H9 (cell line): ENCODE measurements at regions not wholly inside any gene's neighbourhood (a gene's known extent, or its start where the extent isn't known, plus 50 kb on each side); places are given as distances from the start of the nearest gene placed in this dataset.

Experiments used
- DNase-seq: peaks from one replicate; pipeline ENCODE4 v3.0.0-alpha.2; 2017
- H2AFZ ChIP-seq: one replicate; pipeline ENCODE4 v1.6.1; 2013; ENCODE audit warnings: mild to moderate bottlenecking, low read length, control low read depth, moderate library complexity
- H2AK5ac ChIP-seq: 2 replicates; pipeline ENCODE4 v1.6.1; 2013; ENCODE audit warnings: low read length, control low read depth, mixed read lengths; ENCODE audit not compliant: insufficient read length
- H2BK120ac ChIP-seq: one replicate; pipeline ENCODE4 v1.6.1; 2013; ENCODE audit warnings: low read depth, mild to moderate bottlenecking, low read length, control low read depth, inconsistent platforms; ENCODE audit not compliant: poor library complexity, severe bottlenecking
- H2BK12ac ChIP-seq: 2 replicates; pipeline ENCODE4 v1.6.1; 2013; ENCODE audit warnings: low read length, control low read depth, mixed read lengths, low read depth; ENCODE audit not compliant: insufficient read length
- H2BK15ac ChIP-seq: 2 replicates; pipeline ENCODE4 v1.6.1; 2013; ENCODE audit warnings: low read depth, low read length, control low read depth
- H2BK20ac ChIP-seq: one replicate; pipeline ENCODE4 v1.6.1; 2013; ENCODE audit warnings: low read depth, mild to moderate bottlenecking, low read length, control low read depth, inconsistent platforms; ENCODE audit not compliant: poor library complexity, severe bottlenecking
- H2BK5ac ChIP-seq: 2 replicates; pipeline ENCODE4 v1.6.1; 2013; ENCODE audit warnings: low read length, control low read depth, mixed read lengths; ENCODE audit not compliant: insufficient read length
- H3K14ac ChIP-seq: 2 replicates; pipeline ENCODE4 v1.6.1; 2013; ENCODE audit warnings: low read length, control low read depth; ENCODE audit not compliant: insufficient read depth
- H3K18ac ChIP-seq: 2 replicates; pipeline ENCODE4 v1.6.1; 2013; ENCODE audit warnings: low read depth, mild to moderate bottlenecking, mixed read lengths, low read length, control low read depth; ENCODE audit not compliant: insufficient read length
- H3K23ac ChIP-seq: 2 replicates; pipeline ENCODE4 v1.6.1; 2013; ENCODE audit warnings: low read length, control low read depth, mixed read lengths, low read depth; ENCODE audit not compliant: insufficient read length
- H3K23me2 ChIP-seq: 2 replicates; pipeline ENCODE4 v1.6.1; 2013; ENCODE audit warnings: low read depth, mild to moderate bottlenecking, mixed read lengths, low read length, control low read depth; ENCODE audit not compliant: insufficient read length, poor library complexity, severe bottlenecking
- H3K27ac ChIP-seq: 2 replicates; pipeline ENCODE4 v1.5.1; 2013; ENCODE audit warnings: low read length, control low read depth, mixed read lengths, low read depth; ENCODE audit not compliant: insufficient read length
- H3K27me3 ChIP-seq: 2 replicates; pipeline ENCODE4 v1.6.1; 2013; ENCODE audit warnings: low read length, control low read depth, inconsistent platforms; ENCODE audit not compliant: insufficient read depth
- H3K4ac ChIP-seq: 2 replicates; pipeline ENCODE4 v1.6.1; 2013; ENCODE audit warnings: low read depth, mild to moderate bottlenecking, control low read depth, inconsistent platforms, low read length, moderate library complexity
- H3K4me1 ChIP-seq: 2 replicates; pipeline ENCODE4 v1.6.1; 2013; ENCODE audit warnings: low read length, control low read depth, inconsistent platforms; ENCODE audit not compliant: insufficient read depth
- H3K4me2 ChIP-seq: 2 replicates; pipeline ENCODE4 v1.6.1; 2013; ENCODE audit warnings: low read length, control low read depth, mixed read lengths; ENCODE audit not compliant: insufficient read length, insufficient read depth
- H3K56ac ChIP-seq: 2 replicates; pipeline ENCODE4 v1.6.1; 2013; ENCODE audit warnings: low read depth, mild to moderate bottlenecking, mixed read lengths, low read length, control low read depth; ENCODE audit not compliant: insufficient read length
- H3K79me1 ChIP-seq: 2 replicates; pipeline ENCODE4 v1.6.1; 2013; ENCODE audit warnings: low read depth, mild to moderate bottlenecking, moderate library complexity, low read length, control low read depth, inconsistent platforms; ENCODE audit not compliant: insufficient read depth, poor library complexity, severe bottlenecking
- H3K79me2 ChIP-seq: 2 replicates; pipeline ENCODE4 v1.6.1; 2013; ENCODE audit warnings: low read length, control low read depth, inconsistent platforms; ENCODE audit not compliant: insufficient read depth
- H3K9ac ChIP-seq: 2 replicates; pipeline ENCODE4 v1.6.1; 2013; ENCODE audit warnings: low read length, control low read depth, mixed read lengths; ENCODE audit not compliant: insufficient read length; ENCODE audit errors: extremely low read depth
- H3K9me3 ChIP-seq: one replicate; pipeline ENCODE4 v1.6.1; 2013; ENCODE audit warnings: low read depth, low read length, inconsistent platforms; ENCODE audit not compliant: control insufficient read depth
- H3T11ph ChIP-seq: one replicate; pipeline ENCODE4 v1.6.1; 2013; ENCODE audit warnings: mild to moderate bottlenecking, low read length, control low read depth, inconsistent platforms
- H4K20me1 ChIP-seq: one replicate; pipeline ENCODE4 v1.6.1; 2013; ENCODE audit not compliant: control insufficient read depth, insufficient read length, insufficient read depth
- H4K5ac ChIP-seq: 2 replicates; pipeline ENCODE4 v1.6.1; 2013; ENCODE audit warnings: low read depth, mild to moderate bottlenecking, mixed read lengths, low read length, control low read depth; ENCODE audit not compliant: insufficient read length
- H4K8ac ChIP-seq: replicated peaks from 2 replicates; pipeline ENCODE4 v1.6.1; 2013; ENCODE audit warnings: low read length, control low read depth, mixed read lengths, low read depth; ENCODE audit not compliant: insufficient read length
- H4K91ac ChIP-seq: 2 replicates; pipeline ENCODE4 v1.6.1; 2013; ENCODE audit warnings: low read depth, mild to moderate bottlenecking, moderate library complexity, mixed read lengths, low read length, control low read depth; ENCODE audit not compliant: insufficient read length
- H3K27ac Mint-ChIP-seq, 3 experiments: 2 replicates in 2 of 3; 3 replicates in 1 of 3; pipeline ENCODE4 v1.8.0; 2020 to 2021; ENCODE audit warnings: mixed read lengths in 3 of 3, mild to moderate bottlenecking in 1 of 3, moderate library complexity in 1 of 3
- H3K27me3 Mint-ChIP-seq: 2 replicates; pipeline ENCODE4 v1.8.0; 2021; ENCODE audit warnings: low read depth, mild to moderate bottlenecking, moderate library complexity, mixed read lengths
- H3K36me3 Mint-ChIP-seq, 3 experiments: 2 replicates in 2 of 3; 3 replicates in 1 of 3; pipeline ENCODE4 v1.8.0; 2020 to 2021; ENCODE audit warnings: low read depth in 3 of 3, mixed read lengths in 3 of 3; ENCODE audit not compliant: insufficient read depth in 1 of 3
- H3K4me1 Mint-ChIP-seq, 2 experiments: 2 replicates each; pipeline ENCODE4 v1.8.0; 2020; ENCODE audit warnings: mixed read lengths in 2 of 2
- H3K4me3 Mint-ChIP-seq, 2 experiments: 2 replicates in 1 of 2; 3 replicates in 1 of 2; pipeline ENCODE4 v1.8.0; 2020 to 2021; ENCODE audit warnings: mild to moderate bottlenecking in 2 of 2, mixed read lengths in 2 of 2, moderate library complexity in 1 of 2
- H3K9me3 Mint-ChIP-seq, 2 experiments: 2 replicates in 1 of 2; 3 replicates in 1 of 2; pipeline ENCODE4 v1.8.0; 2020; ENCODE audit warnings: mild to moderate bottlenecking in 2 of 2, mixed read lengths in 2 of 2, moderate library complexity in 1 of 2
- WGBS: extraction: QIAGEN DNeasy Blood & Tissue Kit; methylation state at CpG from one replicate; pipeline ENCODE4 v1.1.7; 2013; ENCODE audit warnings: missing lambda C conversion rate, low lambda C conversion rate, mixed read lengths; ENCODE audit not compliant: insufficient read length; ENCODE audit errors: extremely low coverage; 5-methylcytosine and 5-hydroxymethylcytosine counted together
- TF ChIP-seq, protein P1 (sequence below): fragments of 200-600 bp; sonication (generic); conservative IDR thresholded peaks from 3 replicates; pipeline ENCODE4 v1.8.0; 2021; ENCODE audit warnings: antibody characterized with exemption, mild to moderate bottlenecking

- H3K23ac ChIP-seq = no peak overlapping the region
- H3K56ac ChIP-seq = no peak overlapping the region
- no peak overlapping the region for H3K9ac ChIP-seq
- H2BK120ac ChIP-seq = no peak overlapping the region
- no peaks in the 10 kb centered on the region for H3K9me3 ChIP-seq
- no peak overlapping the region for H4K5ac ChIP-seq
- no peak overlapping the region for H2BK20ac ChIP-seq
- H3K4me2 ChIP-seq = no peak overlapping the region
- Mint-ChIP-seq H3K27me3 (no peaks in the 10 kb centered on the region), H3K9me3 (no peaks in the 10 kb centered on the region), H3K36me3 (peaks cover 0 to 7% (median 1%) of the 10 kb centered on the region in 3 experiments; a peak in 4 of 7 replicates), H3K27ac (0 out of 7 replicates have a peak overlapping the region, but pooled peaks of 1 of the 3 experiments have one; percentile 46), H3K4me3 (no peak overlapping the region), H3K4me1 (peaks cover 35 to 40% of the 10 kb centered on the region in 2 experiments)
- H2BK5ac ChIP-seq = no peak overlapping the region
- no peaks in the 10 kb centered on the region for H3K79me1 ChIP-seq
- no peak overlapping the region for H3K18ac ChIP-seq
- TF ChIP-seq, protein P1, sequence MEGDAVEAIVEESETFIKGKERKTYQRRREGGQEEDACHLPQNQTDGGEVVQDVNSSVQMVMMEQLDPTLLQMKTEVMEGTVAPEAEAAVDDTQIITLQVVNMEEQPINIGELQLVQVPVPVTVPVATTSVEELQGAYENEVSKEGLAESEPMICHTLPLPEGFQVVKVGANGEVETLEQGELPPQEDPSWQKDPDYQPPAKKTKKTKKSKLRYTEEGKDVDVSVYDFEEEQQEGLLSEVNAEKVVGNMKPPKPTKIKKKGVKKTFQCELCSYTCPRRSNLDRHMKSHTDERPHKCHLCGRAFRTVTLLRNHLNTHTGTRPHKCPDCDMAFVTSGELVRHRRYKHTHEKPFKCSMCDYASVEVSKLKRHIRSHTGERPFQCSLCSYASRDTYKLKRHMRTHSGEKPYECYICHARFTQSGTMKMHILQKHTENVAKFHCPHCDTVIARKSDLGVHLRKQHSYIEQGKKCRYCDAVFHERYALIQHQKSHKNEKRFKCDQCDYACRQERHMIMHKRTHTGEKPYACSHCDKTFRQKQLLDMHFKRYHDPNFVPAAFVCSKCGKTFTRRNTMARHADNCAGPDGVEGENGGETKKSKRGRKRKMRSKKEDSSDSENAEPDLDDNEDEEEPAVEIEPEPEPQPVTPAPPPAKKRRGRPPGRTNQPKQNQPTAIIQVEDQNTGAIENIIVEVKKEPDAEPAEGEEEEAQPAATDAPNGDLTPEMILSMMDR = no peak
- H2AK5ac ChIP-seq = no peak overlapping the region
- no peak overlapping the region for H2BK12ac ChIP-seq
- H3K14ac ChIP-seq = no peak overlapping the region
- no peak overlapping the region for H3T11ph ChIP-seq
- H2BK15ac ChIP-seq = no peak overlapping the region
- H3K23me2 ChIP-seq = no peaks in the 10 kb centered on the region
- no peaks in the 10 kb centered on the region for H3K79me2 ChIP-seq
- H3K27ac ChIP-seq = no peak overlapping the region
- H4K8ac ChIP-seq = no peak overlapping the region
- H4K20me1 ChIP-seq = no peaks in the 10 kb centered on the region
- WGBS = no CpG with 5 or more reads among the region's 6 CpGs
- no peak overlapping the region for H3K4ac ChIP-seq
- H4K91ac ChIP-seq = no peak overlapping the region
- no peaks in the 10 kb centered on the region for H3K4me1 ChIP-seq
- no peak for DNase-seq
- H2AFZ ChIP-seq = no peak overlapping the region
- no peaks in the 10 kb centered on the region for H3K27me3 ChIP-seq
These were observed 64.0 kb upstream of the EPHA3 start for GRCh38 chr3:89043406-89043932.
